ENCODE measurements at regions not wholly inside any gene's neighbourhood (a gene's known extent, or its start where the extent isn't known, plus 50 kb on each side); places are given as distances from the start of the nearest gene placed in this dataset.

DNA sequence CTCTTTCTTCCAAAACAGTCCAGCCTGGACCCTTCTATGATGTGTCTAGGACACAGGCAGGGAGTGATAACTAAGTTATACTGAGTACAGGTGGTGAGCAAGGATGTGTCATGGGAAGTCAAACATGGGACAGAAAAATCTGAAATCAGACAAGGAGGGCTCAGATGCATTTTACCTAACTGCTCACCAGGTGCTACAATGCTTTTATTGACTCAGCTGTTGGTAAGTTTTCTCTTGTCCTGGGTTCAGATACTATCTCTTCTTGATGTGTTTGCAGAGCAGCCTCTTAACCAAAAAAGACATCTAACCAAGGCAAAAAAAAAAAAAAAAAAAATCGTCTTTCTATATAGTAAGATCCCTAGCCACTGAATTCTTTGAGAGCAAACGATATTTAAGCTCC, 378.6 kb downstream of the VPS13C start:
- TF ChIP-seq, protein P1, sequence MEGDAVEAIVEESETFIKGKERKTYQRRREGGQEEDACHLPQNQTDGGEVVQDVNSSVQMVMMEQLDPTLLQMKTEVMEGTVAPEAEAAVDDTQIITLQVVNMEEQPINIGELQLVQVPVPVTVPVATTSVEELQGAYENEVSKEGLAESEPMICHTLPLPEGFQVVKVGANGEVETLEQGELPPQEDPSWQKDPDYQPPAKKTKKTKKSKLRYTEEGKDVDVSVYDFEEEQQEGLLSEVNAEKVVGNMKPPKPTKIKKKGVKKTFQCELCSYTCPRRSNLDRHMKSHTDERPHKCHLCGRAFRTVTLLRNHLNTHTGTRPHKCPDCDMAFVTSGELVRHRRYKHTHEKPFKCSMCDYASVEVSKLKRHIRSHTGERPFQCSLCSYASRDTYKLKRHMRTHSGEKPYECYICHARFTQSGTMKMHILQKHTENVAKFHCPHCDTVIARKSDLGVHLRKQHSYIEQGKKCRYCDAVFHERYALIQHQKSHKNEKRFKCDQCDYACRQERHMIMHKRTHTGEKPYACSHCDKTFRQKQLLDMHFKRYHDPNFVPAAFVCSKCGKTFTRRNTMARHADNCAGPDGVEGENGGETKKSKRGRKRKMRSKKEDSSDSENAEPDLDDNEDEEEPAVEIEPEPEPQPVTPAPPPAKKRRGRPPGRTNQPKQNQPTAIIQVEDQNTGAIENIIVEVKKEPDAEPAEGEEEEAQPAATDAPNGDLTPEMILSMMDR (IDR thresholded peaks at IDR 0.05; ENCODE audit: low read depth, low read length): no peak
- no peaks in the 10 kb centered on the region for H3K9me3 ChIP-seq (ENCODE audit: severe bottlenecking)
- DNase-seq: no peak
- H3K4me3 ChIP-seq (ENCODE audit: low read depth, low read length): no peak overlapping the region
- H3K27me3 ChIP-seq (ENCODE audit: insufficient read depth, low read depth, severe bottlenecking): no peaks in the 10 kb centered on the region
- no peak overlapping the region for H3K27ac ChIP-seq
- no peaks in the 10 kb centered on the region for H3K36me3 ChIP-seq

DNA sequence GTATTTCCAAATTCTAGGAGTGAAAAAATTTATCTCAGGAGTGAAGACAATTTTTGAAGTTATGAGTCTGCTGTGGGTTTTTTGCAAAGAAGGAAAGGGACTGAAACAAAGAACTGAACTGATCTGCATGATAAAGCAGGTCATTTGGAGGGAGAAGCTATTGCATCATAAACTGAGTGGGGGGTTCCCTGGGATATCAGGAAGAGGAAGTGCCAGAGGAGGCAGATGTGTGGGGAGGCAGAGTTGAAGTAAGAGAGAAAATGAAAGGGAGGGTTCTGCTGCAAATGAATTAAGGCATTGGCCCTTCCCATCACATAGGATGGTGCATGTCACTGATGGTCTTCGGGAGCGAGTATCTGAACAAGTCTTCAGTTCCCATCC, 379.2 kb downstream of the VPS13C start:
- Histone ChIP-seq H3K27me3 (ENCODE audit: insufficient read depth, low read depth, severe bottlenecking) (no peaks in the 10 kb centered on the region), H3K27ac (no peak overlapping the region), H3K4me3 (ENCODE audit: low read depth, low read length) (no peak overlapping the region), H3K9me3 (ENCODE audit: severe bottlenecking) (no peaks in the 10 kb centered on the region), H3K36me3 (no peaks in the 10 kb centered on the region)
- DNase-seq: no peak
- TF ChIP-seq, protein P1 (IDR thresholded peaks at IDR 0.05; ENCODE audit: low read depth, low read length): no peak

DNA sequence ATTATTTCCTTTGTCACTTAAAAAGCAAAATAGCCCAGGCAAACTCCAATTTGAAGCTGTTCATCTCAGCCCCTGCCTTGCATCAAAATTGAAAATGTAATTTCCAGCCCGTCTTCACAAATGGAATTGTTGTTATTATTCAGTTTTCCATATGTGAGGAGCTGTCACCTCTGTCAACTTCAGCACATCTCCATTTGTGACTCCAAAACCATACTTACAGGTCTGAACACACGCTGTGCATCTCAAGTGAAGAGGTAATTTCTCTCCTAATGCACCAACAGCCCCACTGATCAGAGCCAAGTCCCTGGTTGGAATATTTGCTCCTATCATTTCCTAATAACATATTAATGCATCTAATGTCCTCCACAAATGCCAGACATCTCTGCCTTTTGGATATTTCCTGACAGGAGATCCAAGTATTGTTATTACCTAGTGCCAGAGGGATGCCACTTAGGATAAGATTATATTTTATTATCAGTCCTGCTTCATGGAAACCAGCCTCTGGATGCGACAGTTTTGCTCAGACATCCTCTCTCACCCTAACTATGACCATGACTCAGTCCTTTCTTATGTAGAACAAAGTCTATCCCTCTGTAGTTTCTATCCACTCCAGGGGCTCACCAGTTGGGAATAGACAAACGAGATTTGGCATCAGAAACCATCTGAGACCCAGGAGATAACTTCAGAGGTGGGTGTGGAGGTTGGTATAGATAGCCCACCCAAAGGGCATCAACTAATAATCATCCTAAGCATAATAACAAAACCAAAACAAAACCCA, 379.8 kb downstream of the VPS13C start:
- TF ChIP-seq, protein P1 (IDR thresholded peaks at IDR 0.05; ENCODE audit: low read depth, low read length): no peak
- Histone ChIP-seq H3K36me3 (no peaks in the 10 kb centered on the region), H3K4me3 (ENCODE audit: low read depth, low read length) (no peak overlapping the region), H3K27me3 (ENCODE audit: insufficient read depth, low read depth, severe bottlenecking) (no peaks in the 10 kb centered on the region), H3K9me3 (ENCODE audit: severe bottlenecking) (no peaks in the 10 kb centered on the region), H3K27ac (no peak overlapping the region)
- no peak for DNase-seq

DNA sequence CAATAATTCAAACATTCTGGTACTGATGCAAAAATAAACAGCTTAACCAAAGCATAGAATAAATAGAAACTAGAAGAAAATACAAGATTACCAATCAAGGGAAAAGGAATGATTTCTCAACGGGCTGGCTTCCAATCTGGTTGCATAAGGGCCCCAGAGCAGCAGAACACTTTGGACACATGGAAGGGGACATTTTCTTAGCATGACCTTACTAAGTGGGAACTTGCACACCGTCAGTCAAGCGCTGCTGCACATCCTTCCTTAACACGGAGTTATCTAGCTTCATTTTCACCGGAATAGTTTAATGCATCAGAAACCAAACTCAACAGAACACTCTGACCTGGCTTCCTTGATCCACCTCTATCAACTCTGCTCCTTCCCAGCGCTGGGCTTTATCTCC, 388.5 kb downstream of the VPS13C start:
- no peaks in the 10 kb centered on the region for H3K36me3 ChIP-seq
- DNase-seq: no peak
- H3K27me3 ChIP-seq (ENCODE audit: insufficient read depth, low read depth, severe bottlenecking): no peaks in the 10 kb centered on the region
- no peaks in the 10 kb centered on the region for H3K9me3 ChIP-seq (ENCODE audit: severe bottlenecking)
- TF ChIP-seq, protein P1 (IDR thresholded peaks at IDR 0.05; ENCODE audit: low read depth, low read length): no peak
- H3K4me3 ChIP-seq (ENCODE audit: low read depth, low read length): no peak overlapping the region
- H3K27ac ChIP-seq: no peak overlapping the region

DNA sequence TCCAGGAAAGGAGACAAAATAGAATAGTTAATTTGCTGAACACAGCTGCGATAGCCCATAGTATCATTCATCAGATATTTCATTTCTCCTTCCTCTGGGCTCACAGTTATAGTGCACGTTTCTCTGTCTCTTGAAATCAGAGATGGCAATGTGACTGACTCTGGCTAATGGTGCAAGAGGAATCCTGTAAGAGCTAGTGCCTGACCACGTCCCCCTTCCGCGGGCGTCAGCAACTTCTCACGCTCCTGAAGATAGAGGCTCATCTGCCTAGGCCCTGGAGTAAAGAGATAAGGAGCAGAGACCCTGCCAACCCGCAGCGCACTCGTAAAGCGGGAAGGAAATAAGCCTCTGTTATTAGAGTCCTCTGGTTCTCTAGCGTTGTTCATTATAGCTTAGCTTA, 391.8 kb downstream of the VPS13C start:
- H3K4me3 ChIP-seq (ENCODE audit: low read depth, low read length): no peak overlapping the region
- DNase-seq: no peak
- H3K27ac ChIP-seq: no peak overlapping the region
- no peaks in the 10 kb centered on the region for H3K27me3 ChIP-seq (ENCODE audit: insufficient read depth, low read depth, severe bottlenecking)
- H3K36me3 ChIP-seq: no peaks in the 10 kb centered on the region
- TF ChIP-seq, protein P1 (IDR thresholded peaks at IDR 0.05; ENCODE audit: low read depth, low read length): no peak
- H3K9me3 ChIP-seq (ENCODE audit: severe bottlenecking): no peaks in the 10 kb centered on the region

DNA sequence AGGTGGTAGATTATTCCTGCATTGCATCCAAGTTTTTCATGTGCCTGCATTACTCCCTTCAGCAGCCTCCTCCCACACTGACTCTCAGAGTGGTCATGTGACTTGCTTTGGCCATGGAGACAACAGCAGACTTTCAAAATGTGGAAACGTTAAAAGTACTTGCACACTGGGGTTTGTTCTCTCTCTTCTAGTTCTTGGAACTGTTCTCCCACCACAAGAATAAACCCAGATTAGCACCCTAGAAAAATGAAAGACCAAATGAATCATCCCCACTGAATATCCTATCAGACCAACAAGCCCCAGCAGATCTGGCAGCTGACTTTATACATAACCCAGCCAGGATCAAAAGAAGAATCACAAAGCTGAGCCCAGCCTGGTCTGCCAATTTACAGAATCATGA, 398.5 kb downstream of the VPS13C start:
- no peak for DNase-seq
- Histone ChIP-seq H3K4me3 (ENCODE audit: low read depth, low read length) (no peak overlapping the region), H3K36me3 (no peaks in the 10 kb centered on the region), H3K9me3 (ENCODE audit: severe bottlenecking) (no peaks in the 10 kb centered on the region), H3K27ac (no peak overlapping the region), H3K27me3 (ENCODE audit: insufficient read depth, low read depth, severe bottlenecking) (no peaks in the 10 kb centered on the region)
- TF ChIP-seq, protein P1 (IDR thresholded peaks at IDR 0.05; ENCODE audit: low read depth, low read length): no peak

Measured in WERI-Rb-1 (cell line).